IMR-90 (cell line): ENCODE measurements at regions not wholly inside any gene's neighbourhood (a gene's known extent, or its start where the extent isn't known, plus 50 kb on each side); places are given as distances from the start of the nearest gene placed in this dataset.

ENCODE experiments used
- ATAC-seq: fragments of 200-7000 bp; cut with Tn5 transposase; 2 replicates; pipeline ENCODE4 v1.9.1; 2020; ENCODE audit warnings: low read depth, mild to moderate bottlenecking, moderate library complexity
- BruUV-seq: library from RNA; stranded (reverse); fragments of 400-500 nt; replicated peaks from 2 replicates; lab custom pipeline; 2021; lab: Mats Ljungman, UMichigan
- CTCF ChIA-PET: fragments of 300-600 bp; formaldehyde crosslinking; extraction: SDS; loops from one replicate; lab custom pipeline; 2021; ENCODE audit warnings: antibody characterized with exemption; lab: Yijun Ruan, JAX
- POLR2A ChIA-PET: fragments of 300-600 bp; sonication (Branson Sonifier 250); formaldehyde crosslinking; loops from one replicate; lab custom pipeline; 2022; ENCODE audit warnings: antibody characterized with exemption; ENCODE audit not compliant: unreplicated experiment; lab: Charles Lee
- DNase-seq: peaks from one replicate; pipeline ENCODE4 v3.0.0; 2013
- H2AFZ ChIP-seq: replicated peaks from 2 replicates; pipeline ENCODE3; 2013; ENCODE audit warnings: low read length, mild to moderate bottlenecking; ENCODE audit not compliant: poor library complexity
- H2AK5ac ChIP-seq: 2 replicates; pipeline ENCODE4 v1.6.1; 2013; ENCODE audit warnings: low read depth, low read length, inconsistent platforms
- H2AK9ac ChIP-seq: replicated peaks from 2 replicates; pipeline ENCODE3; 2013; ENCODE audit warnings: mild to moderate bottlenecking, low read depth, low read length, moderate library complexity; ENCODE audit not compliant: poor library complexity
- H2BK120ac ChIP-seq: 2 replicates; pipeline ENCODE4 v1.6.1; 2013; ENCODE audit warnings: low read depth, low read length, inconsistent platforms
- H2BK15ac ChIP-seq: 3 replicates; pipeline ENCODE4 v1.6.1; 2013; ENCODE audit warnings: low read depth, low read length, inconsistent platforms
- H2BK20ac ChIP-seq: 2 replicates; pipeline ENCODE4 v1.6.1; 2013; ENCODE audit warnings: low read depth, mild to moderate bottlenecking, inconsistent platforms, low read length, moderate library complexity
- H2BK5ac ChIP-seq: 2 replicates; pipeline ENCODE4 v1.6.1; 2013; ENCODE audit warnings: mild to moderate bottlenecking, low read depth, low read length, inconsistent platforms; ENCODE audit not compliant: poor library complexity, severe bottlenecking
- H3K14ac ChIP-seq: replicated peaks from 2 replicates; pipeline ENCODE4 v1.6.1; 2013; ENCODE audit warnings: low read depth, low read length, inconsistent platforms
- H3K18ac ChIP-seq: 2 replicates; pipeline ENCODE4 v1.6.1; 2013; ENCODE audit warnings: low read depth, low read length, control low read depth
- H3K23ac ChIP-seq: 2 replicates; pipeline ENCODE4 v1.6.1; 2013; ENCODE audit warnings: low read depth, low read length, inconsistent platforms
- H3K27ac ChIP-seq: 2 replicates; pipeline ENCODE4 v1.5.1; 2013; ENCODE audit warnings: mild to moderate bottlenecking, control low read depth, low read length; ENCODE audit not compliant: insufficient read depth
- H3K27me3 ChIP-seq: 2 replicates; pipeline ENCODE4 v1.6.1; 2013; ENCODE audit warnings: low read length; ENCODE audit not compliant: control insufficient read depth, insufficient read depth
- H3K36me3 ChIP-seq: 2 replicates; pipeline ENCODE4 v1.6.1; 2013; ENCODE audit warnings: low read length, mixed read lengths; ENCODE audit not compliant: control insufficient read depth, insufficient read depth
- H3K4ac ChIP-seq: 2 replicates; pipeline ENCODE4 v1.6.1; 2013; ENCODE audit warnings: low read depth, low read length, inconsistent platforms
- H3K4me1 ChIP-seq: 2 replicates; pipeline ENCODE4 v1.6.1; 2013; ENCODE audit warnings: low read length, mixed read lengths; ENCODE audit not compliant: control insufficient read depth, insufficient read depth
- H3K4me2 ChIP-seq: 2 replicates; pipeline ENCODE4 v1.6.1; 2013; ENCODE audit warnings: low read depth, mild to moderate bottlenecking, control low read depth, low read length, moderate library complexity
- H3K4me3 ChIP-seq: 2 replicates; pipeline ENCODE4 v1.5.1; 2013; ENCODE audit warnings: low read depth, mild to moderate bottlenecking, control low read depth, low read length, moderate library complexity; ENCODE audit not compliant: insufficient read depth
- H3K56ac ChIP-seq: 2 replicates; pipeline ENCODE4 v1.6.1; 2013; ENCODE audit warnings: low read length, inconsistent platforms; ENCODE audit not compliant: insufficient read depth; ENCODE audit errors: extremely low read depth
- H3K79me1 ChIP-seq, 2 experiments: 2 replicates each; pipeline ENCODE4 v1.6.1; 2013; ENCODE audit warnings: low read length in 2 of 2, inconsistent platforms in 1 of 2, low read depth in 1 of 2
- H3K9ac ChIP-seq: 2 replicates; pipeline ENCODE4 v1.6.1; 2013; ENCODE audit warnings: low read depth, low read length, control low read depth
- H3K9me1 ChIP-seq: 2 replicates; pipeline ENCODE4 v1.6.1; 2013; ENCODE audit warnings: low read length, inconsistent platforms; ENCODE audit not compliant: insufficient read depth
- H3K9me3 ChIP-seq: 2 replicates; pipeline ENCODE4 v1.6.1; 2013; ENCODE audit warnings: low read length; ENCODE audit not compliant: control insufficient read depth, insufficient read depth
- H4K20me1 ChIP-seq: 2 replicates; pipeline ENCODE4 v1.6.1; 2013; ENCODE audit warnings: low read length, inconsistent platforms; ENCODE audit not compliant: insufficient read depth
- H4K5ac ChIP-seq: 2 replicates; pipeline ENCODE4 v1.6.1; 2013; ENCODE audit warnings: mild to moderate bottlenecking, low read depth, low read length, control low read depth
- H4K8ac ChIP-seq, 2 experiments: 2 replicates each; pipeline ENCODE4 v1.6.1; 2013; ENCODE audit warnings: low read depth in 2 of 2, low read length in 2 of 2, control low read depth in 1 of 2, inconsistent platforms in 1 of 2
- H4K91ac ChIP-seq: 2 replicates; pipeline ENCODE4 v1.6.1; 2013; ENCODE audit warnings: low read depth, low read length, inconsistent platforms; ENCODE audit not compliant: insufficient read depth
- BHLHE40 ChIP-seq: fragments of 150-350 bp; IDR thresholded peaks from 2 replicates; pipeline ENCODE4 v1.6.1; 2016; ENCODE audit warnings: mild to moderate bottlenecking, low read depth, low read length
- CEBPB ChIP-seq: IDR thresholded peaks from 2 replicates; pipeline ENCODE4 v1.6.1; 2012; ENCODE audit warnings: low read depth, low read length, improper control_type of control experiment
- CHD1 ChIP-seq: IDR thresholded peaks from 2 replicates; pipeline ENCODE4 v1.6.1; 2012; ENCODE audit warnings: low read depth, low read length, improper control_type of control experiment
- CTCF ChIP-seq: conservative IDR thresholded peaks from 2 replicates; pipeline ENCODE4 v1.5.1; 2012; ENCODE audit warnings: mild to moderate bottlenecking, low read depth, low read length, improper control_type of control experiment
- ELK1 ChIP-seq: fragments of 150-350 bp; IDR thresholded peaks from 2 replicates; pipeline ENCODE4 v1.6.1; 2016; ENCODE audit warnings: low read depth, mild to moderate bottlenecking, low read length, moderate library complexity, borderline replicate concordance
- FOS ChIP-seq: fragments of 150-350 bp; IDR thresholded peaks from 2 replicates; pipeline ENCODE4 v1.6.1; 2016; ENCODE audit warnings: low read depth, low read length
- MAFK ChIP-seq: IDR thresholded peaks from 2 replicates; pipeline ENCODE4 v1.6.1; 2012; ENCODE audit warnings: low read depth, low read length, improper control_type of control experiment
- MAZ ChIP-seq: IDR thresholded peaks from 2 replicates; pipeline ENCODE4 v1.6.1; 2012; ENCODE audit warnings: low read depth, mild to moderate bottlenecking, low read length, improper control_type of control experiment, moderate library complexity, borderline replicate concordance
- NFE2L2 ChIP-seq: fragments of 150-350 bp; IDR thresholded peaks from 2 replicates; pipeline ENCODE4 v1.6.1; 2016; ENCODE audit warnings: low read depth, mild to moderate bottlenecking, low read length
- POLR2A ChIP-seq: IDR thresholded peaks from 2 replicates; pipeline ENCODE4 v1.6.1; 2012; ENCODE audit warnings: mild to moderate bottlenecking, low read depth, low read length
- RAD21 ChIP-seq: IDR thresholded peaks from 2 replicates; pipeline ENCODE4 v1.6.1; 2012; ENCODE audit warnings: low read length, improper control_type of control experiment
- RCOR1 ChIP-seq: IDR thresholded peaks from 2 replicates; pipeline ENCODE4 v1.6.1; 2012; ENCODE audit warnings: mild to moderate bottlenecking, low read length, improper control_type of control experiment; ENCODE audit not compliant: insufficient replicate concordance
- RFX5 ChIP-seq: IDR thresholded peaks from 2 replicates; pipeline ENCODE4 v1.8.0; 2012; ENCODE audit warnings: low read depth, mild to moderate bottlenecking, low read length, moderate library complexity
- SMC3 ChIP-seq: fragments of 150-350 bp; IDR thresholded peaks from 2 replicates; pipeline ENCODE4 v1.6.1; 2016; ENCODE audit warnings: low read depth, mild to moderate bottlenecking, antibody characterized with exemption, low read length, moderate library complexity
- USF2 ChIP-seq: fragments of 150-350 bp; IDR thresholded peaks from 2 replicates; pipeline ENCODE4 v1.6.1; 2017; ENCODE audit warnings: mild to moderate bottlenecking, antibody characterized with exemption, low read length, low read depth
- WGBS, 2 experiments: methylation state at CpG; one replicate each; pipeline versions ENCODE4 v1.1.5 to v1.1.7; 2013; ENCODE audit warnings: missing lambda C conversion rate in 2 of 2; ENCODE audit not compliant: insufficient read length in 1 of 2; ENCODE audit errors: extremely low coverage in 2 of 2; 5-methylcytosine and 5-hydroxymethylcytosine counted together
- dilution Hi-C: fragments of 300-500 bp; cut with HindIII; formaldehyde crosslinking; loops from one replicate; pipeline ENCODE4 v1.14.3; 2018; ENCODE audit warnings: low sequenced_read_pairs; ENCODE audit not compliant: unreplicated experiment
- in situ Hi-C: fragments of 300-500 bp; cut with MboI; formaldehyde crosslinking; loops from 3 replicates; pipeline ENCODE4 v1.14.3; 2019; ENCODE audit warnings: low sequenced_read_pairs, inconsistent platforms, mixed read lengths
- intact Hi-C: fragments of 100-400 bp; cut with micrococcal nuclease; formaldehyde crosslinking; loops from 2 replicates; pipeline ENCODE4 v1.10.0; 2022

GRCh38 chr2:883803-884748 is 66.6 kb upstream of the SNTG2 start:
- no peak overlapping the region for H3K18ac ChIP-seq
- H2BK5ac ChIP-seq = no peak overlapping the region
- H2BK20ac ChIP-seq = no peak overlapping the region
- no peaks in the 10 kb centered on the region for H4K20me1 ChIP-seq
- dilution Hi-C loops = no loop called here
- no peak overlapping the region for H4K8ac ChIP-seq
- intact Hi-C loops = no loop called here
- H3K4me1 ChIP-seq = no peaks in the 10 kb centered on the region
- no peak overlapping the region for H2AK5ac ChIP-seq
- H3K4ac ChIP-seq = no peak overlapping the region
- H3K27ac ChIP-seq = no peak overlapping the region
- ChIA-PET CTCF (no interaction called here), POLR2A (no interaction called here)
- in situ Hi-C loops = no loop called here
- no peaks in the 10 kb centered on the region for H3K27me3 ChIP-seq
- no peak overlapping the region for H3K56ac ChIP-seq
- DNase-seq (no peak), ATAC-seq (no peak)
- H3K4me2 ChIP-seq = no peak overlapping the region
- H2AFZ ChIP-seq = no peak overlapping the region
- H3K14ac ChIP-seq = no peak overlapping the region
- WGBS, 2 experiments = 9% methylated on average over 4 of the region's 21 CpGs; no CpG with 5 or more reads in 1 of the 2 experiments
- peaks cover 31% of the 10 kb centered on the region for H3K9me3 ChIP-seq
- H3K79me1 ChIP-seq = no peaks in the 10 kb centered on the region
- H3K9ac ChIP-seq = no peak overlapping the region
- H2AK9ac ChIP-seq = no peak overlapping the region
- H4K5ac ChIP-seq = no peak overlapping the region
- H3K4me3 ChIP-seq = no peak overlapping the region
- H2BK120ac ChIP-seq = no peak overlapping the region
- no TSS peak for BruUV-seq
- H3K9me1 ChIP-seq = no peaks in the 10 kb centered on the region
- H4K91ac ChIP-seq = no peak overlapping the region
- no peak overlapping the region for H2BK15ac ChIP-seq
- H3K23ac ChIP-seq = no peak overlapping the region
- H3K36me3 ChIP-seq = no peaks in the 10 kb centered on the region
- TF ChIP-seq USF2 = no peak
- TF ChIP-seq MAFK = no peak
- no peak for TF ChIP-seq MAZ
- no peak for TF ChIP-seq RCOR1
- TF ChIP-seq ELK1 = no peak
- no peak for TF ChIP-seq BHLHE40
- TF ChIP-seq CTCF = no peak
- TF ChIP-seq NFE2L2 = no peak
- TF ChIP-seq FOS = no peak
- no peak for TF ChIP-seq CEBPB
- no peak for TF ChIP-seq POLR2A
- TF ChIP-seq RFX5 = no peak
- no peak for TF ChIP-seq SMC3
- no peak for TF ChIP-seq CHD1
- no peak for TF ChIP-seq RAD21
